ENCODE measurements at regions not wholly inside any gene's neighbourhood (a gene's known extent, or its start where the extent isn't known, plus 50 kb on each side); places are given as distances from the start of the nearest gene placed in this dataset.

GRCh38 chr1:11342621-11343032, 69.6 kb downstream of the UBIAD1 start:
- TF ChIP-seq CTCF (IDR thresholded peaks at IDR 0.05) = no peak
- TF ChIP-seq POLR2A (IDR thresholded peaks at IDR 0.05) = no peak
